ENCODE measurements at regions not wholly inside any gene's neighbourhood (a gene's known extent, or its start where the extent isn't known, plus 50 kb on each side); places are given as distances from the start of the nearest gene placed in this dataset.

- TF ChIP-seq, protein P1, sequence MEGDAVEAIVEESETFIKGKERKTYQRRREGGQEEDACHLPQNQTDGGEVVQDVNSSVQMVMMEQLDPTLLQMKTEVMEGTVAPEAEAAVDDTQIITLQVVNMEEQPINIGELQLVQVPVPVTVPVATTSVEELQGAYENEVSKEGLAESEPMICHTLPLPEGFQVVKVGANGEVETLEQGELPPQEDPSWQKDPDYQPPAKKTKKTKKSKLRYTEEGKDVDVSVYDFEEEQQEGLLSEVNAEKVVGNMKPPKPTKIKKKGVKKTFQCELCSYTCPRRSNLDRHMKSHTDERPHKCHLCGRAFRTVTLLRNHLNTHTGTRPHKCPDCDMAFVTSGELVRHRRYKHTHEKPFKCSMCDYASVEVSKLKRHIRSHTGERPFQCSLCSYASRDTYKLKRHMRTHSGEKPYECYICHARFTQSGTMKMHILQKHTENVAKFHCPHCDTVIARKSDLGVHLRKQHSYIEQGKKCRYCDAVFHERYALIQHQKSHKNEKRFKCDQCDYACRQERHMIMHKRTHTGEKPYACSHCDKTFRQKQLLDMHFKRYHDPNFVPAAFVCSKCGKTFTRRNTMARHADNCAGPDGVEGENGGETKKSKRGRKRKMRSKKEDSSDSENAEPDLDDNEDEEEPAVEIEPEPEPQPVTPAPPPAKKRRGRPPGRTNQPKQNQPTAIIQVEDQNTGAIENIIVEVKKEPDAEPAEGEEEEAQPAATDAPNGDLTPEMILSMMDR (IDR thresholded peaks at IDR 0.05; ENCODE audit: insufficient read depth, low read depth, low read length): no peak
- no peak for TF ChIP-seq EZH2 (IDR thresholded peaks at IDR 0.05; ENCODE audit: insufficient read depth, low read length)
Measured at GRCh38 chr16:85394456-85395206, 218.5 kb upstream of the GSE1 start.
